Testis (tissue), 2 donors: ENCODE measurements at regions not wholly inside any gene's neighbourhood (a gene's known extent, or its start where the extent isn't known, plus 50 kb on each side); places are given as distances from the start of the nearest gene placed in this dataset.

Experiments used
- DNase-seq: peaks from one replicate; pipeline ENCODE4 v3.0.0-alpha.2; 2019
- H3K27ac ChIP-seq, 2 donors: fragments of 200-600 bp; sonication (generic); one replicate each; pipeline ENCODE4 v1.5.1; 2019
- H3K27me3 ChIP-seq: fragments of 200-600 bp; sonication (generic); one replicate; pipeline ENCODE4 v1.5.1; 2019
- H3K36me3 ChIP-seq: fragments of 200-600 bp; sonication (generic); one replicate; pipeline ENCODE4 v1.5.1; 2017; ENCODE audit warnings: low read depth; ENCODE audit errors: missing control alignments
- H3K4me1 ChIP-seq: fragments of 200-600 bp; sonication (generic); one replicate; pipeline ENCODE4 v1.5.1; 2019
- H3K4me3 ChIP-seq, 2 donors: fragments of 200-600 bp; sonication (generic); one replicate each; pipeline ENCODE4 v1.5.1; 2017 to 2019
- H3K9me3 ChIP-seq: fragments of 200-600 bp; sonication (generic); one replicate; pipeline ENCODE4 v1.5.1; 2017
- CTCF ChIP-seq, 3 experiments: fragments of 450-650 bp in 2 of 3; fragments of 200-600 bp in 1 of 3; sonication (generic) in 1 of 3; IDR thresholded peaks; one replicate each; pipeline ENCODE4 v1.5.1; 2016 to 2019; ENCODE audit warnings: antibody characterized with exemption in 3 of 3, mild to moderate bottlenecking in 2 of 3, moderate library complexity in 1 of 3
- POLR2A ChIP-seq: fragments of 450-650 bp; IDR thresholded peaks from one replicate; pipeline ENCODE4 v1.6.1; 2017; ENCODE audit warnings: antibody characterized with exemption, mild to moderate bottlenecking, moderate library complexity
- WGBS, 2 donors: methylation state at CpG; one replicate each; pipeline ENCODE4 v1.1.5; 2018; 5-methylcytosine and 5-hydroxymethylcytosine counted together
- intact Hi-C: fragments of 100-400 bp; cut with DNase I; formaldehyde crosslinking; loops from one replicate; pipeline ENCODE4 v1.15.1; 2023; ENCODE audit warnings: low total_unique reads

DNA sequence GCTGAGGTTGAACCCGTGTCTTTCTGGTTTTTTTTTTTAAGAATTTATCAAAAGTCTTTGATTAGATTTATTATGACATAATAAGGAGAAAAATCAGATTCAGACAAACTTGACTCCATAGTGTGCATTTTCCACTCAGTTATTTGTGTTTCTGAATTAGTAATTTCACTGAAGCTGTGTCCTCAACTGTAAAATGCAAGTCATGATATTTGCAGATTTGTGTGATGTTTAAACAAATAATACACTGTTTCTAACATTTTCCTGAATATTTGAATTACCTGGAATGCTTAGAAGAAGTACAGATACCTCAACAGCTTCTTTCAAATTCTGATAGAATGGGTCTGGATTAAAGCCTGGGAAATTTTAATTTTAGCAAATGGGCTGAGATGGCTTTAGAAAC, 1050.3 kb upstream of the MAP3K7 start:
- intact Hi-C loops, result no loop called here
- peaks cover 7% of the 10 kb centered on the region for H3K4me1 ChIP-seq
- H3K9me3 ChIP-seq, result no peaks in the 10 kb centered on the region
- no peaks in the 10 kb centered on the region for H3K36me3 ChIP-seq
- WGBS, 2 donors, result 83 to 90% methylated on average over 1 of the region's 1 CpG
- TF ChIP-seq POLR2A, result no peak
- TF ChIP-seq CTCF (IDR thresholded peaks at IDR 0.05), result no peak
- no peak overlapping the region for H3K4me3 ChIP-seq
- no peak overlapping the region for H3K27ac ChIP-seq
- DNase-seq, result no peak
- H3K27me3 ChIP-seq, result no peaks in the 10 kb centered on the region

DNA sequence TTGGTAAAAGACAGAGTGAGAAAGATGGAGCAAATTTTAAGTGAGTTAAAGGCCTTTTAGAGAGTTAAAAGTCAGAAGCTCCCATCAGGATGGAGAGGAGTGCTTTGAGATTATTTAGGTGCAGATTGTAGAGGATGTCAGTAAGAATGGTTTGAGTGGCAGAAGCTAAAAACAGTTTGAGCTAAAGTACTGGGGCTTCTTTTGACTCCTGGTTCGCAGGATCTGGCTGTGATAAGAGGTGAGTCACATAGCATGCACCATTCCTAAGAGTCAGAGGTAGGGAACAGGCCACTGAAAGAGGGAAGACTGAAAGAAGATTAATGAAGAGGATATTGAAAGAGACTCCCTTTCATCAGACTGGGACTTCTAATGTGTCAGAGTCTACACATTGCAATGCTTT, 1047.9 kb upstream of the MAP3K7 start:
- WGBS, 2 donors, result 82 to 84% methylated on average over 1 of the region's 1 CpG
- TF ChIP-seq POLR2A (no peak), CTCF (IDR thresholded peaks at IDR 0.05) (no peak)

GRCh38 chr6:91633374-91634111, 1046.7 kb upstream of the MAP3K7 start:
- TF ChIP-seq POLR2A (no peak), CTCF (IDR thresholded peaks at IDR 0.05) (no peak)
- Histone ChIP-seq H3K9me3 (no peaks in the 10 kb centered on the region), H3K27me3 (no peaks in the 10 kb centered on the region), H3K4me3 (no peak overlapping the region), H3K27ac (no peak overlapping the region), H3K36me3 (no peaks in the 10 kb centered on the region), H3K4me1 (peaks cover 7% of the 10 kb centered on the region)
- intact Hi-C loops, result no loop called here
- 62 to 69% methylated on average over 8 of the region's 8 CpGs for WGBS, 2 donors
- DNase-seq, result peak; percentile 20

More for the DNA sequence above, 1047.9 kb upstream of the MAP3K7 start:
- Histone ChIP-seq H3K9me3 (no peaks in the 10 kb centered on the region), H3K4me3 (no peak overlapping the region), H3K4me1 (peaks cover 7% of the 10 kb centered on the region), H3K36me3 (no peaks in the 10 kb centered on the region), H3K27ac (no peak overlapping the region), H3K27me3 (no peaks in the 10 kb centered on the region)
- DNase-seq, result no peak
- intact Hi-C loops, result no loop called here

DNA sequence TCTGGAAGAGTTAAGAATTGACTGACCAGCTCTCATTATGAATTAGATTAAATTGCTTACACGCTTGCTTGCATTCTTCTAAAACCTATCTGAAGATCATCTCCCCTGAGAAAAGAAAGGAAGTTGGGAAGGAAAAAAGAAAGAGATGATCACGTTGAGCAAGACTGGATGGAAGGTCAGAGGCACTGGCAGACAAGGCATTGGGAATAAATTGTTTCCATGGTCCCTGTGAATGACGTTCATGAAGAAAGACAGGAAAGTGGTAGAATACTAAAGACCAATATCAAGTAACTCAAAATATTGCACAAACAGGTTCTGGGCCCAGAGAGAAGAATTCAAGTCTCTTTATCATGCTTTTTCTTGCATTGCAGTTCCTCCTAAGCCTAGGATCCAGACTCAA, 1045.4 kb upstream of the MAP3K7 start:
- H3K36me3 ChIP-seq, result no peaks in the 10 kb centered on the region
- peaks cover 7% of the 10 kb centered on the region for H3K4me1 ChIP-seq
- no peak for DNase-seq
- no peak overlapping the region for H3K27ac ChIP-seq
- H3K9me3 ChIP-seq, result no peaks in the 10 kb centered on the region
- H3K27me3 ChIP-seq, result no peaks in the 10 kb centered on the region
- intact Hi-C loops, result no loop called here
- H3K4me3 ChIP-seq, result no peak overlapping the region
- no peak for TF ChIP-seq POLR2A
- no peak for TF ChIP-seq CTCF (IDR thresholded peaks at IDR 0.05)
- 55 to 63% methylated on average over 3 of the region's 3 CpGs for WGBS, 2 donors

DNA sequence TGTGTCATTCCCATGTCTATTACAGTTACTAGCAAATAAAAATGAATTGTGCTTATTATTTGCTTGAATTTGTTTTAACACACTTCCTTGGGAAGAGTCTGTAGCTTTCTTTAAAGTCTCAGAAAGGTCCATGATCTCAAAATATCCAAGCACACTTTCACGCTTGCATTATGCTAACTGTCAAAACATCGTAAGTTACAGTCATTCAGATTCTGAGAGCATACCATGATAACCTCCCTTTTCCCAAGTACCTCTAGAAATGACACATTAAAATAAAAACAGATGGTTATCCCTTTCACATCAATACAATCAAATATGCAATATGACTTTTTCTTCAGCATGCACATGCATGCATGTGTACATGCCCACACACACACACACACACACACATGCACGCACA, 1044.4 kb upstream of the MAP3K7 start:
- TF ChIP-seq CTCF (IDR thresholded peaks at IDR 0.05) (no peak), POLR2A (no peak)
- DNase-seq, result no peak
- H3K4me3 ChIP-seq, result no peak overlapping the region
- 75 to 80% methylated on average over 3 of the region's 3 CpGs for WGBS, 2 donors
- peaks cover 7% of the 10 kb centered on the region for H3K4me1 ChIP-seq
- intact Hi-C loops, result no loop called here
- H3K36me3 ChIP-seq, result no peaks in the 10 kb centered on the region
- H3K27me3 ChIP-seq, result no peaks in the 10 kb centered on the region
- no peaks in the 10 kb centered on the region for H3K9me3 ChIP-seq
- no peak overlapping the region for H3K27ac ChIP-seq
